GM18526 (cell line): ENCODE measurements at regions not wholly inside any gene's neighbourhood (a gene's known extent, or its start where the extent isn't known, plus 50 kb on each side); places are given as distances from the start of the nearest gene placed in this dataset.

ENCODE experiments used
- POLR2A ChIP-seq: IDR thresholded peaks from 3 replicates; pipeline ENCODE4 v1.6.1; 2011; ENCODE audit not compliant: insufficient read length; ENCODE audit errors: extremely low read depth

DNA sequence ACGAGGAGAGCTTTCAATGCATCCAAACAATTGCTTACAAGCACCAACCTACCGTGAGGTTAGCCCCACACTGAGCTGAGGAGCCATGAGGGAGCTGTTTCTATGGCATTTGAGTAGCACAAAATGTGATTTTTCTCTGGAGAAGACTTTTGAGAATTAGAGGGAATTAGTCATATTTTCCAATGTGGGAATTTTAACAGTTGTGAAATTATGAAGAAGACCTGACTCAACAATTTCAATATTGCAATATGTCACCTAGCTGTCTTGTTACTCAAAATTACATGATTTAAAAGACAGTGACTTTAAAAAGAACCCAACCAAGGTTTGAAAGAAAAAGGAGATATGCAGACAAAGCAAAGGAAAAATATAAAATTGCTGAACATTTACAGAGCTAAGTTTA is 62.6 kb upstream of the LY86 start:
- TF ChIP-seq POLR2A: no peak

DNA sequence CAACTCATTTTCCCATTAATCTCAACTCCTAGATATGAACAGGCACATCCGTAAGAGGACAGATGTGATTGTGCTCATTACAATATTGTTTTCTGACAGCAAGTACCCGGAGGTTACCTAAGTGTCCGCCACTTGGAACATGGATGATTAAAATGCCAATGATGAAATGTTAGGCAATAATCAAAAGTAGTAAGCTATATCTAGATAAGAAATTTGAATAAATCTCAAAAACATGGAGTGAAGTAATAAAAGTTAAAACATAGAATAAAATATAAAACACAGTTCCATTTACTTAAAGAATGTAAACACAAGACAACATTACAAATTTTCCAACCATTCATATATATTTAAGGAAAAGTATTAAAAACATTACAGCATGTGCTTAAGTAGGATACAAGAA is 59.2 kb upstream of the LY86 start:
- no peak for TF ChIP-seq POLR2A

DNA sequence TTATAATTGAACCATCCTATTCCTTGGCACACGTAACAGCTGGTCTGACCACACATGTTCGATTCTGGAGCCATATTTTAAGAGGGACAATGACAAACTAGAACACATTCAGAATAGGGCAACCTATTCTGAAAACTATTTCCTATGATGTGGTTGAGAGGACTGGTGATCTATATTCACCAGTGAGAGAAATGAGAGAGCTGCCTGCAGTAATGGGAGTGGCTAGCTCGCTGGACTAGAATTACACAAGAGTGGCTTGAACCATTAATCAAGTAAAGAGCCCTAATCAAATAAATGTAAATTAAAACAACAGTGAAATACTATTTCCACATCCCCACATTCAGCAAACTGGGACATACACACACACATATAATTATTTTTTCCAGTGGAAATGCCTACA is 55.3 kb upstream of the LY86 start:
- no peak for TF ChIP-seq POLR2A

DNA sequence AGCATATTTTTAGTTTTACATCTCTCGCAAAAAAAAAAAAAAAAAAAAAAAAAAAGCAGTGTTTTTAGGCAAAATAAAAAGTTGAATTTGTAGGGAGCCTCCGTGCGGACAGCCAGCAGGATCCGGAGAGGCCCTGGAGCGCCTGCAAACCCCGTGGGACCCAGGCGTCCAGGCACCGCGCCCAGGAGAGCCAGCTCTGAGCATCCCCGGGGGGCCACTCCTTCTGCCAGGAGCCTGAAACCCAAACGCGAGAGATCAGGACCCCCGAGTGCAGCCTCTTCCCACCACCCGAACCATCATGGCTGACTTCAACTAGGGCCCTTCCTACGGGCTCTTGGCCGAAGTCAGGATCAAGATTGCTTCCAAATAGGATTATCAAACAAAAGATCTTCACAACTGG is 54.1 kb upstream of the LY86 start:
- TF ChIP-seq POLR2A: no peak

DNA sequence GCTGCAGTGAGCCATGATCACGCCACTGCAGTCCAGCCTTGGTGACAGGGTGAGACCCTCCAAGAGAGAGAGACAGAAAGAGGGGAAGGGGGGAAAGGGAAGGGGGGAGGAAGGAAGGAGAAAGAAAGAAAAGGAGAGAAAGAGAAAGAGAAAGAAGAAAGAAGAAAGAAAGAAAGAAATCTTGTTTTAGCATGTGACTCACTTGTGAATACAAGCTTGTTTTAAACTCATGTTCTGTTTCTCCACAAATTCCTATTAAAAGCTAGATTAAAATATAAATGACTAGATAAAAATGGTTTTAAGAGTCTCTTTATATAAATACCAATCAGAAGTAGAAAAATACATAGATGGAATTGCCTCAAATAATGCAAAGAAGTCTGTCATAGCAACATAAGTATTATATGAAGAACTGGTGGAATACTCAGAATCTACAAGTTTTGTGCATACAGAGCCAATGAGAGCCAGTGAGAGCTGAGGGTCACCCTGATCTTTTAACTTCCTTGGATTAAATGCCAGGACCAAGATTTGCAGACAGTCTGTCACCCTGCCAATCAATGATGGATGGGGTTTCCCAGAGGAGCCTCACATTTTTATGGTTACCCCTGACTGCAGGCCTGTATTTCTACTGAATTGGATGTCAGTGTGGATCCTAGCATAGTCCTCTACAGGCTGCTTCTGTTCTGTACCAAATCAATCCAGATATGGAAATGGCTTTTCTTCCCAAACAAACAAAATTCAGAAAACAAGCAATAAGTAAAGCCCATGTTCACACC is 50.8 kb upstream of the LY86 start:
- no peak for TF ChIP-seq POLR2A

DNA sequence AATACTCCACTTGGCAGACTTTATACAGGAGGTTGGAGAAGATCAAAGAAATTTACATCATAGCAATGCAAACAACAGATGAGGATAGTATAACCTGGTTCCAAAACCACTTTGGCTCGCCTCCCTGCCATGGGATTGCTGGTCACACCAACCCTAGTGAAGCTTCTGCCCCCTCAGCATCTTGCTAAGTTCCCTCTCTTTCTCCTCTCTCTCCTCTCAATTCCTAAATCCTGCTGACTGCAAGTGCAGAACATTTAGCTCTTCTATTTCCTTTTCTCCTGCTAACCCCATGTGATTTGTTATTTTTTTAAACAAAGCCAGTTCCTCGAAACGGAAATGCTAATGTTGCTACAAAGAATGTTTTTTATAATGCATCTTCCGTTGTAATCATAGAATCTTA is 50.3 kb upstream of the LY86 start:
- no peak for TF ChIP-seq POLR2A
